ENCODE measurements at regions not wholly inside any gene's neighbourhood (a gene's known extent, or its start where the extent isn't known, plus 50 kb on each side); places are given as distances from the start of the nearest gene placed in this dataset.

DNA sequence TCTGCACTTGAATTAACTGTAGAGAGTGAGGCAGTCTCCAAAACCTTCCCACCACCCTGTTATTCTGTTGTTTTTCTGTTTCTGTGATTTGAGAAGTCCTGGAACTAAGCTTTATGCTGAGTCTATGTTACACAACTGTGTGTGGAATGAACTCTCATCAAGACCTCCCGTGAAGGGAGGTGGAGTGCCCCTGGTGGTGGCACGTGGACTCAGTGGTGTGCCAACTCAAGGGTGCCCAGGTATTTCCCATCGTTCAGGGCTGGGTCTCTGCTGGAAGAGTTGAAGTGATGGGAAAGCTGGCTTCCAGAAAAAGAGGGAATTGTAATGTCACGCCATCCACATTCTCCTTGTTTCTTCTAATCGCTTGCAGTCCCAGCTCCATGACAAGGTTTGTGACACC lies 374.2 kb downstream of the SMOC2 start:
- TF ChIP-seq, protein P1, sequence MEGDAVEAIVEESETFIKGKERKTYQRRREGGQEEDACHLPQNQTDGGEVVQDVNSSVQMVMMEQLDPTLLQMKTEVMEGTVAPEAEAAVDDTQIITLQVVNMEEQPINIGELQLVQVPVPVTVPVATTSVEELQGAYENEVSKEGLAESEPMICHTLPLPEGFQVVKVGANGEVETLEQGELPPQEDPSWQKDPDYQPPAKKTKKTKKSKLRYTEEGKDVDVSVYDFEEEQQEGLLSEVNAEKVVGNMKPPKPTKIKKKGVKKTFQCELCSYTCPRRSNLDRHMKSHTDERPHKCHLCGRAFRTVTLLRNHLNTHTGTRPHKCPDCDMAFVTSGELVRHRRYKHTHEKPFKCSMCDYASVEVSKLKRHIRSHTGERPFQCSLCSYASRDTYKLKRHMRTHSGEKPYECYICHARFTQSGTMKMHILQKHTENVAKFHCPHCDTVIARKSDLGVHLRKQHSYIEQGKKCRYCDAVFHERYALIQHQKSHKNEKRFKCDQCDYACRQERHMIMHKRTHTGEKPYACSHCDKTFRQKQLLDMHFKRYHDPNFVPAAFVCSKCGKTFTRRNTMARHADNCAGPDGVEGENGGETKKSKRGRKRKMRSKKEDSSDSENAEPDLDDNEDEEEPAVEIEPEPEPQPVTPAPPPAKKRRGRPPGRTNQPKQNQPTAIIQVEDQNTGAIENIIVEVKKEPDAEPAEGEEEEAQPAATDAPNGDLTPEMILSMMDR (conservative IDR thresholded peaks at IDR 0.05) = peak; percentile 48; the same call in 1 of the 2 replicates
- TF ChIP-seq EZH2 (IDR thresholded peaks at IDR 0.05; ENCODE audit: low read depth) = no peak
